T-helper 9 cell (primary cell): ENCODE measurements at regions not wholly inside any gene's neighbourhood (a gene's known extent, or its start where the extent isn't known, plus 50 kb on each side); places are given as distances from the start of the nearest gene placed in this dataset.

ENCODE experiments used
- DNase-seq: peaks from one replicate; pipeline ENCODE4 v3.0.0-alpha.2; 2020

- no peak for DNase-seq
These were observed 54.9 kb upstream of the ADAMTS5 start for GRCh38 chr21:27021801-27022200.

DNA sequence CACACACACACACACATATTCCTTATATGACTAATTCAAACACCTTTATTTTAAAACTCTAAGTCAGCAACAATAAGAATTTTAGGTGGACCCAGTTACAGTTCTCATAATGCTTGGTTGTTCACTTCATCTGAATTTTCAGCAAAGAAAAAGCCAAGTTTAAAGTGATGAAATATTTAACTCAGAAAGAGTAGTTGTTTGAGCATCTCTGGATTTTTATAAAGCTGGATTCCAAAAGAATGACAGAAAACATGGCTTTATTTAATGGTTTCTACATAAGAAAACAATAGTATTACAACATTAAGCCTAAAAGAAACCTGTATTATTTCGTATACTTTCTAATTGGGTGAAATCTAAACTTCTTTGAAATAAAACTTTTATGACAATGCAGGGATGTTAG, 54.2 kb upstream of the ADAMTS5 start:
- no peak for DNase-seq

DNA sequence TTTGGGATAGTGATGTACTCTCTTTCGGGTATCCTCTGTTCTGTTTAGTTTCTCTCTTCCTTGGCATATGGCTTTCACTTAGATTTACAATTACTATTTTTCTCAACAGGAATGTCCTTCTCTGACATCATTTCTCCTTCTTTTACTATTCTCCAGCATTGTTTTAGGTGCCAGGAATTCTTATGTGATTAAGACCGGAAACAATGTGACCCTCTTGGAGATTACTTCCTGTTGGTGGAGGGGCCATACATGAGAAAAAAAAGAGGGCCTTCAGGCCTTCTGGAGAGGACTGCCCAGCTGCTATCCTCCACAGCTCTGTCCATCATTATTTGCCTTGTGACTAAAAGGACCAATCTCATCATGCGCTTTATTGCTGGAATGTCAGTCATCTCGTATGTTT, 50.4 kb upstream of the ADAMTS5 start:
- no peak for DNase-seq
